ENCODE measurements at regions not wholly inside any gene's neighbourhood (a gene's known extent, or its start where the extent isn't known, plus 50 kb on each side); places are given as distances from the start of the nearest gene placed in this dataset.
"Not testable (repeated sequence)": the region's sequence is repeated elsewhere in the genome, so short reads cannot be mapped to it uniquely, and the experiment has no call there.

- no peak for TF ChIP-seq CTCF (IDR thresholded peaks at IDR 0.05; ENCODE audit: insufficient read depth, missing control alignments)
- FAIRE-seq (no peak), DNase-seq (ENCODE audit: insufficient read length, low spot score) (no peak)
These were observed 361.5 kb downstream of the PTPRU start for GRCh38 chr1:29597861-29598260.

GRCh38 chr1:29593601-29594382 lies 357.5 kb downstream of the PTPRU start:
- no peak for DNase-seq (ENCODE audit: insufficient read length, low spot score)
- no peak for TF ChIP-seq CTCF (IDR thresholded peaks at IDR 0.05; ENCODE audit: insufficient read depth, missing control alignments)
- FAIRE-seq = no peak

GRCh38 chr1:29592731-29593130 lies 356.4 kb downstream of the PTPRU start:
- no peak for TF ChIP-seq CTCF (IDR thresholded peaks at IDR 0.05; ENCODE audit: insufficient read depth, missing control alignments)
- no peak for FAIRE-seq
- DNase-seq (ENCODE audit: insufficient read length, low spot score) = no peak

- DNase-seq (ENCODE audit: insufficient read length, low spot score) = no peak
- FAIRE-seq = no peak
- no peak for TF ChIP-seq CTCF (IDR thresholded peaks at IDR 0.05; ENCODE audit: insufficient read depth, missing control alignments)
These were observed 355.9 kb downstream of the PTPRU start for GRCh38 chr1:29592261-29592615.

DNA sequence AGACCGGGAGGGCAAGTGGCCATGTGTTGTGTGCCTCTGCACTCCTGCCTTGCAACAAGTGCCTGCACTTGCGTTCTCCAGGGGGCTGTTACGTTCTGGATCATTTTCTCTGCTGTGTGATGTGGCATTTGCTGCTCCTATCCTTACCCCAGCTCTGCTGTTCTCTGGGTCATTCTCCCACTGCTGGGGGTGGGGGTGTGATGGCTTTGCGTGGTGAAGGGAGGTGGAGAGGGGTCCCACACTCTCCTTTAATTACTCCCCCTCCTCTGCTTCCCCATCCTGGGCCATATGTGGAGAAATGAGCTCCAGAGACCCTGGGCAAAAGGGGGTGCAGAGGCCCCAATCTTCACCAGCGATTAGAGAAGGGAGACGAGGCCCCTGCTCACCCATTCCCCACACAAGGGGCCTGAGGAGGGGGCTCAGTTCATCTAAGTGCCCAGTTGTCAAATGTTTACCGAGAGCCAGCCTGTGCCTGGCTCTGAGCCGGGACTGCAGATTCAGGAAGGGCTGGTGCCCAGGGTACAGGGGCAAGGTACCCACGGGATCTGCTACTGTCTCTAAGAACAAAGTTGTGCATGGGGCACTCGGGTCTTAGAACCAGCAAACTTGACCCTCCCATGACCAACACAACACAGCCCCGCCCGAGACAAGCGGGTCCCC lies 355.4 kb downstream of the PTPRU start:
- no peak for DNase-seq (ENCODE audit: insufficient read length, low spot score)
- no peak for FAIRE-seq
- no peak for TF ChIP-seq CTCF (IDR thresholded peaks at IDR 0.05; ENCODE audit: insufficient read depth, missing control alignments)

- FAIRE-seq (no peak), DNase-seq (ENCODE audit: insufficient read length, low spot score) (no peak)
- no peak for TF ChIP-seq CTCF (IDR thresholded peaks at IDR 0.05; ENCODE audit: insufficient read depth, missing control alignments)
These were observed 354.6 kb downstream of the PTPRU start for GRCh38 chr1:29590583-29591565.

- not testable (repeated sequence) for FAIRE-seq; DNase-seq (ENCODE audit: insufficient read length, low spot score)
These were observed 353.4 kb downstream of the PTPRU start for GRCh38 chr1:29589716-29590115.

Data from D721Med (cell line).